ENCODE measurements at regions not wholly inside any gene's neighbourhood (a gene's known extent, or its start where the extent isn't known, plus 50 kb on each side); places are given as distances from the start of the nearest gene placed in this dataset.

DNA sequence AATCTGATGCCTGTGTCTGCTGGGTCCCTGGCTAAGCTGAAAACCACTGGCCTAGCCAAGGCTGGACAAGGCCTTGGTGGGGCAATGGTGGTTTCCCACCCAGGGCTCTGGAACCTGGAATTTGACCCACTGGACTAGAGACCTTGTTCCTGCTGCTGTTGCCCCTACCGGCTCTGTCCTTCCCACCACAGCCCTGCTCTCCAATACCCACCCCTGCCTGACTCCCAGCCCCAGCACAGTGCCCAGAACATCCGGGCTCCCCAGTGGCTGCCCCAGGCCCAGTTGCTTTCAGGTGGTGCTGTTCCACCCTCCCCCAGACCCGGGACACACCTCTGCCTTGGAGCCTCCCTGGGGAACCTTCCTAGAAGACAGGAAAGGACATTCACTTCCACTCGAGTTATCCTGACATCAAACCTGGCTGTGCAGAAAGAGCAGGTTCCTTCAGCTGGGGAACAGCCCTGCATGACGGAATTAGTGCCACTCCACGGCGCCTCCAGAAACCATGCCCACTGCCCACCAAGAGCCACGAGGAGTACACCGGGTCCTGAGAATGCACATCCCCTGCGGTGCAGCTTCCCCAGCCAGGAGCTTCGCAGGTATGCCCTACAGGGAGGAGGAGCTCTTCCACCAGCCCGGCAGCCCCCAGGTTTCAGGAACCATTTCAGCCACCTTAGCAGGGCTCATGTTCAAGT, 152.8 kb downstream of the OAT start:
- Histone ChIP-seq H3K36me3 (ENCODE audit: insufficient read depth) (no peaks in the 10 kb centered on the region), H3K27ac (ENCODE audit: low read depth) (no peak overlapping the region), H3K4me1 (ENCODE audit: insufficient read depth) (no peaks in the 10 kb centered on the region), H3K9me2 (ENCODE audit: insufficient read depth) (no peaks in the 10 kb centered on the region), H3F3A (replicated peaks; ENCODE audit: low read depth) (no peaks in the 10 kb centered on the region), H4K20me1 (replicated peaks; ENCODE audit: insufficient read depth) (no peaks in the 10 kb centered on the region), H3K4me2 (no peak overlapping the region), H3K27me3 (ENCODE audit: insufficient read depth) (no peaks in the 10 kb centered on the region), H3K4me3 (no peak overlapping the region), H2AFZ (no peak overlapping the region), H3K79me2 (replicated peaks; ENCODE audit: insufficient read depth) (no peaks in the 10 kb centered on the region)
- Mint-ChIP-seq H3K9me3 (no peaks in the 10 kb centered on the region), H3K4me1 (no peaks in the 10 kb centered on the region), H3K27ac (no peak overlapping the region), H3K36me3 (ENCODE audit: low read depth) (no peaks in the 10 kb centered on the region), H3K4me3 (no peak overlapping the region), H3K27me3 (ENCODE audit: insufficient read depth, low read depth, poor library complexity) (no peaks in the 10 kb centered on the region)
- DNase-seq (ENCODE audit: low spot score), result no peak
- TF ChIP-seq POLR2AphosphoS5 (IDR thresholded peaks at IDR 0.05; ENCODE audit: low read depth) (no peak), ETS1 (IDR thresholded peaks at IDR 0.05) (no peak), STAT1 (IDR thresholded peaks at IDR 0.05; ENCODE audit: unreplicated experiment) (no peak), JUNB (IDR thresholded peaks at IDR 0.05; ENCODE audit: unreplicated experiment) (no peak), ZNF114 (CRISPR knock-in tag; IDR thresholded peaks at IDR 0.05) (no peak), EZH2 (IDR thresholded peaks at IDR 0.05; ENCODE audit: low read depth, unreplicated experiment) (no peak), NANOG (IDR thresholded peaks at IDR 0.05; ENCODE audit: borderline replicate concordance) (no peak), EZH2phosphoT487 (IDR thresholded peaks at IDR 0.05; ENCODE audit: unreplicated experiment) (no peak), CREB1 (CRISPR knock-in tag; IDR thresholded peaks at IDR 0.05; ENCODE audit: low read depth) (no peak), REST (IDR thresholded peaks at IDR 0.05; ENCODE audit: unreplicated experiment) (no peak), ZNF331 (CRISPR knock-in tag; IDR thresholded peaks at IDR 0.05; ENCODE audit: low read depth) (no peak)
- TF ChIP-seq, protein P1, sequence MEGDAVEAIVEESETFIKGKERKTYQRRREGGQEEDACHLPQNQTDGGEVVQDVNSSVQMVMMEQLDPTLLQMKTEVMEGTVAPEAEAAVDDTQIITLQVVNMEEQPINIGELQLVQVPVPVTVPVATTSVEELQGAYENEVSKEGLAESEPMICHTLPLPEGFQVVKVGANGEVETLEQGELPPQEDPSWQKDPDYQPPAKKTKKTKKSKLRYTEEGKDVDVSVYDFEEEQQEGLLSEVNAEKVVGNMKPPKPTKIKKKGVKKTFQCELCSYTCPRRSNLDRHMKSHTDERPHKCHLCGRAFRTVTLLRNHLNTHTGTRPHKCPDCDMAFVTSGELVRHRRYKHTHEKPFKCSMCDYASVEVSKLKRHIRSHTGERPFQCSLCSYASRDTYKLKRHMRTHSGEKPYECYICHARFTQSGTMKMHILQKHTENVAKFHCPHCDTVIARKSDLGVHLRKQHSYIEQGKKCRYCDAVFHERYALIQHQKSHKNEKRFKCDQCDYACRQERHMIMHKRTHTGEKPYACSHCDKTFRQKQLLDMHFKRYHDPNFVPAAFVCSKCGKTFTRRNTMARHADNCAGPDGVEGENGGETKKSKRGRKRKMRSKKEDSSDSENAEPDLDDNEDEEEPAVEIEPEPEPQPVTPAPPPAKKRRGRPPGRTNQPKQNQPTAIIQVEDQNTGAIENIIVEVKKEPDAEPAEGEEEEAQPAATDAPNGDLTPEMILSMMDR (conservative IDR thresholded peaks at IDR 0.05; ENCODE audit: low read depth in 2 of 2), result no peak
- TF ChIP-seq, protein P2, sequence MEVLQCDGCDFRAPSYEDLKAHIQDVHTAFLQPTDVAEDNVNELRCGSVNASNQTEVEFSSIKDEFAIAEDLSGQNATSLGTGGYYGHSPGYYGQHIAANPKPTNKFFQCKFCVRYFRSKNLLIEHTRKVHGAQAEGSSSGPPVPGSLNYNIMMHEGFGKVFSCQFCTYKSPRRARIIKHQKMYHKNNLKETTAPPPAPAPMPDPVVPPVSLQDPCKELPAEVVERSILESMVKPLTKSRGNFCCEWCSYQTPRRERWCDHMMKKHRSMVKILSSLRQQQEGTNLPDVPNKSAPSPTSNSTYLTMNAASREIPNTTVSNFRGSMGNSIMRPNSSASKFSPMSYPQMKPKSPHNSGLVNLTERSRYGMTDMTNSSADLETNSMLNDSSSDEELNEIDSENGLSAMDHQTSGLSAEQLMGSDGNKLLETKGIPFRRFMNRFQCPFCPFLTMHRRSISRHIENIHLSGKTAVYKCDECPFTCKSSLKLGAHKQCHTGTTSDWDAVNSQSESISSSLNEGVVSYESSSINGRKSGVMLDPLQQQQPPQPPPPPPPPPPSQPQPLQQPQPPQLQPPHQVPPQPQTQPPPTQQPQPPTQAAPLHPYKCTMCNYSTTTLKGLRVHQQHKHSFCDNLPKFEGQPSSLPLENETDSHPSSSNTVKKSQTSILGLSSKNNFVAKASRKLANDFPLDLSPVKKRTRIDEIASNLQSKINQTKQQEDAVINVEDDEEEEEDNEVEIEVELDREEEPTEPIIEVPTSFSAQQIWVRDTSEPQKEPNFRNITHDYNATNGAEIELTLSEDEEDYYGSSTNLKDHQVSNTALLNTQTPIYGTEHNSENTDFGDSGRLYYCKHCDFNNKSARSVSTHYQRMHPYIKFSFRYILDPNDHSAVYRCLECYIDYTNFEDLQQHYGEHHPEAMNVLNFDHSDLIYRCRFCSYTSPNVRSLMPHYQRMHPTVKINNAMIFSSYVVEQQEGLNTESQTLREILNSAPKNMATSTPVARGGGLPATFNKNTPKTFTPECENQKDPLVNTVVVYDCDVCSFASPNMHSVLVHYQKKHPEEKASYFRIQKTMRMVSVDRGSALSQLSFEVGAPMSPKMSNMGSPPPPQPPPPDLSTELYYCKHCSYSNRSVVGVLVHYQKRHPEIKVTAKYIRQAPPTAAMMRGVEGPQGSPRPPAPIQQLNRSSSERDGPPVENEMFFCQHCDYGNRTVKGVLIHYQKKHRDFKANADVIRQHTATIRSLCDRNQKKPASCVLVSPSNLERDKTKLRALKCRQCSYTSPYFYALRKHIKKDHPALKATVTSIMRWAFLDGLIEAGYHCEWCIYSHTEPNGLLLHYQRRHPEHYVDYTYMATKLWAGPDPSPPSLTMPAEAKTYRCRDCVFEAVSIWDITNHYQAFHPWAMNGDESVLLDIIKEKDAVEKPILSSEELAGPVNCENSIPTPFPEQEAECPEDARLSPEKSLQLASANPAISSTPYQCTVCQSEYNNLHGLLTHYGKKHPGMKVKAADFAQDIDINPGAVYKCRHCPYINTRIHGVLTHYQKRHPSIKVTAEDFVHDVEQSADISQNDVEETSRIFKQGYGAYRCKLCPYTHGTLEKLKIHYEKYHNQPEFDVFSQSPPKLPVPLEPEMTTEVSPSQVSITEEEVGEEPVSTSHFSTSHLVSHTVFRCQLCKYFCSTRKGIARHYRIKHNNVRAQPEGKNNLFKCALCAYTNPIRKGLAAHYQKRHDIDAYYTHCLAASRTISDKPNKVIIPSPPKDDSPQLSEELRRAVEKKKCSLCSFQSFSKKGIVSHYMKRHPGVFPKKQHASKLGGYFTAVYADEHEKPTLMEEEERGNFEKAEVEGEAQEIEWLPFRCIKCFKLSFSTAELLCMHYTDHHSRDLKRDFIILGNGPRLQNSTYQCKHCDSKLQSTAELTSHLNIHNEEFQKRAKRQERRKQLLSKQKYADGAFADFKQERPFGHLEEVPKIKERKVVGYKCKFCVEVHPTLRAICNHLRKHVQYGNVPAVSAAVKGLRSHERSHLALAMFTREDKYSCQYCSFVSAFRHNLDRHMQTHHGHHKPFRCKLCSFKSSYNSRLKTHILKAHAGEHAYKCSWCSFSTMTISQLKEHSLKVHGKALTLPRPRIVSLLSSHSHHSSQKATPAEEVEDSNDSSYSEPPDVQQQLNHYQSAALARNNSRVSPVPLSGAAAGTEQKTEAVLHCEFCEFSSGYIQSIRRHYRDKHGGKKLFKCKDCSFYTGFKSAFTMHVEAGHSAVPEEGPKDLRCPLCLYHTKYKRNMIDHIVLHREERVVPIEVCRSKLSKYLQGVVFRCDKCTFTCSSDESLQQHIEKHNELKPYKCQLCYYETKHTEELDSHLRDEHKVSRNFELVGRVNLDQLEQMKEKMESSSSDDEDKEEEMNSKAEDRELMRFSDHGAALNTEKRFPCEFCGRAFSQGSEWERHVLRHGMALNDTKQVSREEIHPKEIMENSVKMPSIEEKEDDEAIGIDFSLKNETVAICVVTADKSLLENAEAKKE (CRISPR knock-in tag; IDR thresholded peaks at IDR 0.05), result no peak
- ATAC-seq, result no peak
